ENCODE measurements at regions not wholly inside any gene's neighbourhood (a gene's known extent, or its start where the extent isn't known, plus 50 kb on each side); places are given as distances from the start of the nearest gene placed in this dataset.

DNA sequence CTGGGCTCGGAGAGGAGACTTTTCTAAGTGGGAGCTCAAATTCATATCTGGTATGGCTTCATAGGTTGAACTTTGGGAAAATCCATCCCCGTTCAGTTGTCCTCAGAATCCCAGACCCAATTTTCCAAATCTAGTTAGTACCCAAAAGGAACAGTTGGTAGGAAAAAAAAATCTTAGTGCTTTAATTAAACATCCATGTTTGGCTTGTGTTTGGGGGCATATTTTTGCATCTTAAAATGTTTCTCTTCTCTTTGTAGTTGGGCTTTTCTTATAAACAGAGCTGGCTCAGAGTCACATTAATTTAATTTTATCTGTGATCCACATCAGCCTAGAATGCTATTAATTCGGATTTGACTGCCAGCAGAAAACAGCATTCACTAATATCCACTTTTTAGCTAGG is 165.9 kb downstream of the BUB3 start:
- TF ChIP-seq CTCF (IDR thresholded peaks at IDR 0.05; ENCODE audit: borderline replicate concordance, extremely low read depth, low read length, poor library complexity, severe bottlenecking), result no peak
- TF ChIP-seq EZH2 (IDR thresholded peaks at IDR 0.05; ENCODE audit: borderline replicate concordance, low read depth, low read length, severe bottlenecking), result no peak

Measured in DND-41 (cell line).